Head of caudate nucleus (tissue), 42 donors: ENCODE measurements at regions not wholly inside any gene's neighbourhood (a gene's known extent, or its start where the extent isn't known, plus 50 kb on each side); places are given as distances from the start of the nearest gene placed in this dataset.

Source experiments
- DNase-seq, 42 donors: peaks; one replicate each; pipeline versions ENCODE4 v3.0.0 to v3.0.0-alpha.2; 2020 to 2021; ENCODE audit warnings: mixed read lengths in 7 of 42
- intact Hi-C: fragments of 100-400 bp; cut with DNase I; formaldehyde crosslinking; loops from one replicate; pipeline ENCODE4 v1.15.0; 2022

DNA sequence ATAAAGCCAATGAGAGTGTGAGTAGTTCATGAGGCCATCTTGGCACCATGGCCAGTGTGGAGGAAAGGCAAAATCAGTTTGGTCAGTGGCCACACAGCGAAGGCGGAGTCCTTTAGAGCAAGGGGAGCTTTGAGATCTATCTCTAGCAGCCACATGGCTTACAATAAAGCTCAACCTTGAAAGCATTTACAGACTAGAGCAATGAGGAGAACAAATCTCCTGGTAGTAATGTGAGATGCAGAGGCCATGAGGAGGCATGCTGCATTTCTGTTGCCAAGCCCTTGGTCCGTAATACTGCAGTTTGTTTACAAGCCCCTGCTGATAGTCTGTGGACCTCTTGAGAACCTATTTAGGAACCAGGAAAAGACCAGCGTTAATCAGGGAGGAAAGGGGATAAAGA lies 381.5 kb upstream of the C2CD4B start:
- intact Hi-C loops, result no loop called here
- DNase-seq, result no peak

DNA sequence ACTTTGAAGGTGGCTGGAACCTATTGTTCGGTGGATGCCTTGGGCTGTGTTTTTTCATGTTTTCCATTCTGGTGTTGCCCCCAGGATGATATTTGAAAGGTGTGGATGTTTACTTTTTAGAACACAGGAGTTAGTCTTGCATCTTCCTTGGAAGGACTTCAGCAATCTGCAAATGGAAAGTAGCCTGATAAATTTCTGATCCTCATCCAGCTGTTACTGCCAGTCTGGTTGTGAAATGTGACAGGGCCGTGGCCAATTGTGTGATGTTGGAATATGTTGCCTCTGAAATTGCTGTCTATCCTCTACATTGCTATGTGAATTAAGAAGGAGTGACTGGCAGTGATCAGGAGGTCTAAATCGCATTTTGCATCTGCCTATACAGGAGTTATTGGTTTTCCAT lies 382.5 kb upstream of the C2CD4B start:
- intact Hi-C loops, result no loop called here
- DNase-seq, result no peak

- peak in 5 of 42 donors; percentile 11 to 67 (median 22) for DNase-seq
- intact Hi-C loops, result no loop called here
Observed at GRCh38 chr15:62549345-62549970, 384.4 kb upstream of the C2CD4B start.

DNA sequence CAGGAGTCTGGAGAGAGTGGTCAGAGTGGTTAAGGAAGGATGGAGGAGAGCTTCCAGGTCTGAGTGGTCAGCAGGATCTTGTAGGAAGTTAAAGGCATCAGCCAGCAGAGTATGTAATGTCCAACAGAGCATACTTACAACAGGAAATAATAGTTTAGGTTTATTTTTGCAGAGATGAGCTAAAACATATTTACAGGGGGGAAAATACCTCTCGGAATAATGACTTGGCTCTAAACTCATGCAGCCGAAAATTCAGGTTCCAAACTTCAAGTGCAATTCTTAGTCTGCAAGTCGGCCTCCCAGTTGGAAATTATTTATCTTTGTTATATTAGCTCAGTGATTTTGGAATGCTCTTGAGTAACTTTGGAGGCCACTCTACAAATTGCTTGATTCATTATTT lies 385.0 kb upstream of the C2CD4B start:
- DNase-seq, result no peak
- intact Hi-C loops, result no loop called here

GRCh38 chr15:62552444-62552843 lies 387.4 kb upstream of the C2CD4B start:
- no peak for DNase-seq
- intact Hi-C loops, result no loop called here

DNA sequence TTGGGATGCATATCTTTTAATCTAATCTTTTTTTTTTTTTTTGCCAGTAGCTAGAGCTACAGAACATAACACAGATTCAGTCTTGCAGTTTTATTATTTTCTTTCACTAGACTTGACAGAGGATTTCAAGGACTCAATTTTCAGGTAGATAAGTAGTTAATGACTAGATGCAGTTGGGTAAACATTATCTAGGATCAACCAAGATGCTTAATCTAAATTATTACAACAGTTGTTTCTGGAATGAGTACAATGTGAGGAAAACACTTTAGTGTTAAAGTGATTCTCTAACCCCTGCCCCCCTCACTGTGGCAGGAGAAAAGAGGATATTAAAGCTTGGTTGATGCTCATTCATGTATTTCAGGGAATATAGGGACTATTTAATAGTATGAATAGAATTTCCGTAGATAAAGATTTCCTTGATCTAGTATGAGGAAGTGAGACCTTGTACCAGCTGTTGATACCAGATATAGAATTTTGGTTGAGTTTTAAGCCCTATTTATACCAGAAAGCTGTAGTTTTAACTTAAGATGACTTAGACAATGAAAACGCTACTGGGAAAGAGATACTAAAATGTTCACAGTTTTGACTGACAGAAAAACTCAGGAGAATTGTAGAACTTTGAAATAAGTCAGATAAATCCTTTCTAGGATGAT lies 389.0 kb upstream of the C2CD4B start:
- DNase-seq, result no peak
- intact Hi-C loops, result no loop called here

DNA sequence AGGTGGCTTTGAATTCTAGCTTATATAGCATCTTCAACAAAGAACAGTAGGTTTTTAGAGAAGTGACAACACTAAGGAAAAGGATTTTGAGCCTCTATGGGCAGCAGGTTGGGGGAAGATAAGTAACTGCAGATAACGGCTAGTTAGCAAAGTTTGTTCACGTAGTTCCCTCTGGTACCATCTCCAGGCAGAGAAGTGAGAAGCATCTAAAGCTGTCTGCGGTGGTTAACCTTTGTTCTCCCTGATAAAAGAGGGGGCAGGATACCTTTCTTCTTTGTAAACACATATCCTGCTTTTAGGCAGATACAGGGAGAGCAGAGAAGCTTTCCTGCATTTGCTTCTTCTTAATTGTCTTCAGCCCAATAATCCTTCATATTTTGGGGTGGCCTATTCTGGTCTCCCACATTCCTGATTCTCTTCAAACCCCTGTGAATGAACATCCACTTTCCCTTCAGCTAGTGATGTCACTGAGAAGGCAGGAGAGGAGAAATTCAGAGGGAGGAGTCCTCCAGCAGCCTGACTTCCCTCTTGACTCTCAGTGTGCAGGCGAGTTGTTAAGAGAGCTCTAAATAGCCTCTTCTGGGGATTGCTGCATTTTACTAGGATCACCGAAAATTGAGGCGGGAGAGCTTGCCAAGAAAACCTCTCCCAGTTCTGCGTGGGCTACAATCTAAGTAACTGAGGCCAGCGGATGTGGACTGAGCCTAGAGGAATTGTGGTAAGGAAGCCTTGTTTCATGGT lies 393.7 kb upstream of the C2CD4B start:
- intact Hi-C loops, result no loop called here
- peak in 3 of 42 donors; percentile 25 to 51 (median 25) for DNase-seq

DNA sequence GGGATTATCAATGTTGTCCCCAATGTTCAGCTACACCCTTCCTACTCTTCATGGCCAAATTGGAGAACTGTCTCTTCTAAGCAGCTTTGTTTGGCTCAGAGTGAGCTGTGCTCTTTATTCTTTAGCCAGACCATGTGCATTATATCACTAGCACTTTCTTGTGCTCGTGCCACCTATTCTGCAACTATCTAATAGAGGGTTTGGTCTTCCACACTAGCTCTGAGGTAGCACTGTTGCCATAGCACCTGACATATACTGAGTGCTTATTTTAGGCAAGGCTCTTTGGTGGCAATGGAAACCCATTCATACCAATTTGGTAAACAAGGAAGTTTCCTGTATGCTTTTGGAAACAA lies 394.3 kb upstream of the C2CD4B start:
- intact Hi-C loops, result no loop called here

DNA sequence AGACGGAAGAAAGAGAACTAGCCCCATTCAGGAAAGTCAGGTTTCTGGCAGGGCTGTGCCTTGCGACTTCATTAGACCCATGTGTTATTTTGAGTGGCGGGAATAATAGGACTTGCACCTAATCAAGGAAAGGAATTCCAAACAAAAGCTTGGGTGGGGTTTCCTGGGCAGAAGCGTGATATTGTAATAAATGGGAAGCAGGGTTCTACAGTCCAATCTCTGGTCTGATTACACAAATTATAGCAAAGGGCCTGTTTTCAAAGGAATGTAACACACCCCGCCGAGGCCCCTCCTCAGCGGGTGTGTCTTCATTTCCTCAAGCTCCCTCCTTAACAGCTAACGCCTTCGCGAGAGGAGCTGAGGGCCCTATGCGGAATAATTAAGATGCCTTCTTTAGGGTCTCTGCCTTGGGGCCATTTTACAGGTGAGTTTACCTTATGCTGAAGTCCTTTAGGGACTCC lies 396.0 kb upstream of the C2CD4B start:
- intact Hi-C loops, result no loop called here
- no peak for DNase-seq

More for the DNA sequence above, 394.3 kb upstream of the C2CD4B start:
- no peak for DNase-seq

DNA sequence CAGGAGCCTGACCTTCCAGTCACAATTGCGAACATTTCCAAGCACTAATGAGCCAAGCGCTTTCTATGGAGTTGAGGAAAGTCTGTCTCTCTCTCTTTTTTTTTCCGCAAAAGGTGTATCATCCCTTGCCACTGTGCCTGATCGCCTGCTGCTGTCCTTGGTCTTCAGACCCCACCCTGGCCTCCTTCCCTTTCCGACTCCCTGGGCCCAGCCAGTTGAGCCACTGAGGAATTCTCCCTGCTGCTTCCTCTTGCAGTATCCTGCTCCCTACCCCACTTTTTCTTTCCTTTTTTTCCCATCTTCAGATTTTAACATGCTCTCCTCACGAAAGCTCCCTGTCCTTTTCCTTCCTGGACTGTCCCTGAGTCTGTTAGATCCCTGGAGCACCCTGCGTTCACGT lies 396.5 kb upstream of the C2CD4B start:
- intact Hi-C loops, result no loop called here
- no peak for DNase-seq

GRCh38 chr15:62564886-62565633 lies 400.0 kb upstream of the C2CD4B start:
- intact Hi-C loops, result no loop called here

DNA sequence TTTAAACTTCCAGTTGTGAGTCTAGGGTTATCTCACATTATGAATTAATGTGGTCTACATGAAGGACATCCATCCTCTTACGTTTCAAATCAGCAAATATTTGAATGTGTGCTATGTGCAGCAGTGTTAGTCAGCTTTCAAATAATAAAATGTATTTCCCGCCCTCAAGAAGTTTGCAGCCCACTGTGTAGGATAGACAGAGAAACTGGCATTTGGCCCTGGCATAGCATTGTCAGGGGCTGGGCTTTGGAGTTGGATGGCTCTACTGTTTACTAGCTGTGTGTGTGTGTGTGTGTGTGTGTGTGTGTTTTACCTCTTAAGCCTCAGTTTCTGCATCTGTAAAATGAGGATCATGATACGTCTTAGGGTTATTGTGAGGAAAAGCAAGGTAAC lies 400.5 kb upstream of the C2CD4B start:
- DNase-seq, result no peak
- intact Hi-C loops, result no loop called here

More at GRCh38 chr15:62564886-62565633, 400.0 kb upstream of the C2CD4B start:
- no peak for DNase-seq

- DNase-seq, result peak in 1 of 42 donors; percentile 12
- intact Hi-C loops, result no loop called here
Observed at GRCh38 chr15:62566248-62566647, 401.2 kb upstream of the C2CD4B start.

DNA sequence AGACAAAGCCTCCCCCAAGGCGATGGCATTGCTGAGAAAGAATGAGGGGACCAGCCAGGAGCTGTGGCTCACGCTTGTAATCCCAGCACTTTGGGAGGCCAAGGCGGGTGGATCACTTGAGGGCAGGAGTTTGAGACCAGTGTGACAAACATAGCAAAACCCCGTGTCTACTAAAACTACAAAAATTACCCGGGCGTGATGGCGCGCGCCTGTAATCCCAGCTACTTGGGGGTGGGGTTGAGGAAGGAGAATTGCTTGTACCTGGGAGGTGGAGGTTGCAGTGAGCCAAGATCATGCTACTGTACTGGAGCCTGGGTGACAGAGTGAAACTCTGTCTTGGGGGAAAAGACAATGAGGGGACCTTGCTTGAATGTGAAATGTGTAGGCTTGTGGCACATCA lies 402.4 kb upstream of the C2CD4B start:
- DNase-seq, result no peak
- intact Hi-C loops, result no loop called here

DNA sequence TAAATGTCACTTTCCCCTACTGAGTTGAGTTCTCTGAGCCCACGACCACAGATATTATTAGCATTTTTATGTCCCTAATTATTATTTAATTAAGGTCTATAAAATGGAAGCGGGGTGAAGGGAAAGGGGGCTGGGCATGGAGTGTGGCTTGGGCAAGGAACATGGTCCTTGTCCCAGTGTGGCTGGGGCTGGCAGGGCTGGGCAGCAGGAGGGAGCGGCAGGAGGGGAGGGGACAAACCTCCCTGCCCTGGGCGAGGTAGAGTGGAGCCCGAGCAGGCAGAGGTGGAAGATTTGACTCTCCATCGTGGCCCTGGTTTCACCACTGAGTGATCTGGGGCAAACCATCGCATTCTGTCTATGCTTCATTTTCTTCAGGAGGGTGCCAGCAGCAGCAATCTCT lies 402.9 kb upstream of the C2CD4B start:
- intact Hi-C loops, result no loop called here
- no peak for DNase-seq

DNA sequence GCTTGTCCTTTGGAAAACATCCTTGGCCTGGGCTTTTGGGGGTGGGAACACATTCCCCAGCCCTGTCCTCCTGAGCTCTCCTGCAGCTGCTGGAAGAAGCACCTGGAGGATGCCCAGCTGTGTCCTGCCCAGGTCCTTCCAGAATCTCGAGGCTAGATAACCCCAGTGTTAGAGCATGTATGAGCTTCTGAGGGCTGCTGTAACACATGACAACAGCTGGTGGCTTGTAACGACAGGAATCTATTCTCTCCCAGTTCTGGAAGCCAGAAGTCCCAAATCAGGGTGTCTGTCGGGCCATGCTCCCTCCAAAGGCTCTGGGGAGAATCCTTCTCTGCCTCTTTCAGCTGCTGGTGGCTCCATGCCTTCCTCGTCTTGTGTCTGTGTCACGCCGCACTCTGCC lies 403.6 kb upstream of the C2CD4B start:
- DNase-seq, result no peak
- intact Hi-C loops, result no loop called here

DNA sequence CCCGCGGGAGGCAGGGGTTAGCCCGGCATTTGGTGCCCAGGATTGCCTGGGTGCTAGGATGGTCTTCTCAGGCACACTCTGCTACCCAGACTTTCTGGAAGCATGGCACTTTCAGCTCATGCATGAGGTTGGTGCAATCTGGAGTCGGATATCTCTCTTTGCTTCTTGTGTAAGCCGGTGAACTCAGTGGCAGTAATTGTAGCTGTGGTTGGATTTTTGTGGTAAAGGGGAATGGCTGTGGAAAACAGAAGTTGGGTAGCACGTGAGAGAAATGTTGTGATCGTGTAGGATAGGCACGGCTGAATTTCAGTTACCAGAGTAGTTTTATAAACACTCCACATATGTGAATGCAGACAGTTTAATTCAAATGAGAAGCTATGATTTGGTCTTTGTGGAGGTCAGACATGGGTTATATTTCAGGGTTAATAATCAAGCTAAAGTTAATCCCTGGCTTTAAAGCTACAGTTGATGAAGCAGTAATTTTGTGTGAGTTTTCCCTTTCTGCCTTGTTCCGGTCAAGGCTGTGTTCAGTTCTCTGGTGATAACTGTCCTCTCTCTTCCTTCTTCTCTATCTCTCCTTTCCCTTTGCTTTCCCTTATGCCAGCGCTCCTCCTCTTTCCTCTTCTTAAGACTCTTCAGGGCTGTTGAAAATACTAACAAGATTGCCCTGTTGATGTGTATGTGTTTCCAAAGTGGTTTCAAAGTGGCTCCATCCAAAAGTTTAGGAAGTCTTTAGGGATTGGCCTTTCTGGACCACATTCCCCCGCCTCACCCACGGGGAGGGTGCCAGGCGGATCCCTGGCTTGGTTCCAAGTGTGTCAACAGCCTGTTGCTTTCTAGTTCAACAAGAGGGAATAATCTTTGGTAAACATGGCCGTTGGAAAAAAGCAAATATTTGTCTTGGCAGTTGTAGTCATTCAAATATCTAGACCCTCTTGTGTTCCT lies 404.6 kb upstream of the C2CD4B start:
- DNase-seq, result peak in 20 of 42 donors; percentile 15 to 59 (median 36)
- intact Hi-C loops, result no loop called here

DNA sequence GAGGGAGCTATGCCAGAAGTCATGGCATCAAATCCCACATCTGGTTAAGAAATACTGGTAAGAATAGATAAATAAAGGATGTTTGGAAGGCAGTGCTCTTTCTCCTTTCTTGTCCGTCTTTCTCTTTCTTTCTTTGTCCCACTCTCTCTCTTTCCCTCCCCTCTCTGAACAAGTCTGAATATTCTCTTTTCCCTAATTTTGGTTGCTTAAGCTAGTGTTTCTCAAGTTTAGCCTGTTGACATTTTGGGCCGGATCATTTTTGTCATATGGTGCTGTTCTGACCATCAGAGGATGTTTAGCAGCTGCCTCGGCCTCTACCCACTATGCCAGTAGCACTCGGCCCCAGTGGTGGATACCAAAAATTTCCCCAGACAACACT lies 405.3 kb upstream of the C2CD4B start:
- no peak for DNase-seq
- intact Hi-C loops, result no loop called here

GRCh38 chr15:62571072-62571471 lies 406.0 kb upstream of the C2CD4B start:
- intact Hi-C loops, result no loop called here

More at GRCh38 chr15:62571072-62571471, 406.0 kb upstream of the C2CD4B start:
- DNase-seq, result no peak
